Hematopoietic multipotent progenitor cell treated with erythropoietin and hydrocortisone succinate and interleukin-3 and kit ligand, for 4 days (in vitro differentiated cells): ENCODE measurements at regions not wholly inside any gene's neighbourhood (a gene's known extent, or its start where the extent isn't known, plus 50 kb on each side); places are given as distances from the start of the nearest gene placed in this dataset.

Experiments
- DNase-seq: peaks from one replicate; pipeline ENCODE4 v3.0.0-alpha.2; 2015

- DNase-seq = no peak
These were observed 128.8 kb upstream of the GPR26 start for GRCh38 chr10:123537188-123537961.

GRCh38 chr10:123538401-123539320, 127.5 kb upstream of the GPR26 start:
- DNase-seq = no peak

- DNase-seq = no peak
These were observed 121.2 kb upstream of the GPR26 start for GRCh38 chr10:123544986-123545385.

- no peak for DNase-seq
These were observed 117.4 kb upstream of the GPR26 start for GRCh38 chr10:123548770-123549169.

- DNase-seq = no peak
These were observed 116.2 kb upstream of the GPR26 start for GRCh38 chr10:123549761-123550454.

GRCh38 chr10:123550675-123551096, 115.5 kb upstream of the GPR26 start:
- no peak for DNase-seq

- no peak for DNase-seq
These were observed 114.9 kb upstream of the GPR26 start for GRCh38 chr10:123551259-123551658.

- DNase-seq = no peak
These were observed 113.2 kb upstream of the GPR26 start for GRCh38 chr10:123552760-123553554.

GRCh38 chr10:123553810-123554430, 112.2 kb upstream of the GPR26 start:
- DNase-seq = no peak

- DNase-seq = no peak
These were observed 111.5 kb upstream of the GPR26 start for GRCh38 chr10:123554656-123555055.

- no peak for DNase-seq
These were observed 110.5 kb upstream of the GPR26 start for GRCh38 chr10:123555616-123556015.

GRCh38 chr10:123556049-123556448, 110.1 kb upstream of the GPR26 start:
- no peak for DNase-seq

GRCh38 chr10:123556736-123557135, 109.4 kb upstream of the GPR26 start:
- no peak for DNase-seq

GRCh38 chr10:123557366-123558108, 108.6 kb upstream of the GPR26 start:
- DNase-seq = no peak

- no peak for DNase-seq
These were observed 107.5 kb upstream of the GPR26 start for GRCh38 chr10:123558651-123559050.

GRCh38 chr10:123559066-123559822, 106.9 kb upstream of the GPR26 start:
- DNase-seq = peak; percentile 69

GRCh38 chr10:123559823-123560092, 106.4 kb upstream of the GPR26 start:
- no peak for DNase-seq

GRCh38 chr10:123560301-123561140, 105.6 kb upstream of the GPR26 start:
- no peak for DNase-seq

GRCh38 chr10:123561141-123561440, 105.1 kb upstream of the GPR26 start:
- DNase-seq = no peak

GRCh38 chr10:123562387-123562786, 103.8 kb upstream of the GPR26 start:
- no peak for DNase-seq
